ENCODE measurements at regions not wholly inside any gene's neighbourhood (a gene's known extent, or its start where the extent isn't known, plus 50 kb on each side); places are given as distances from the start of the nearest gene placed in this dataset.

DNA sequence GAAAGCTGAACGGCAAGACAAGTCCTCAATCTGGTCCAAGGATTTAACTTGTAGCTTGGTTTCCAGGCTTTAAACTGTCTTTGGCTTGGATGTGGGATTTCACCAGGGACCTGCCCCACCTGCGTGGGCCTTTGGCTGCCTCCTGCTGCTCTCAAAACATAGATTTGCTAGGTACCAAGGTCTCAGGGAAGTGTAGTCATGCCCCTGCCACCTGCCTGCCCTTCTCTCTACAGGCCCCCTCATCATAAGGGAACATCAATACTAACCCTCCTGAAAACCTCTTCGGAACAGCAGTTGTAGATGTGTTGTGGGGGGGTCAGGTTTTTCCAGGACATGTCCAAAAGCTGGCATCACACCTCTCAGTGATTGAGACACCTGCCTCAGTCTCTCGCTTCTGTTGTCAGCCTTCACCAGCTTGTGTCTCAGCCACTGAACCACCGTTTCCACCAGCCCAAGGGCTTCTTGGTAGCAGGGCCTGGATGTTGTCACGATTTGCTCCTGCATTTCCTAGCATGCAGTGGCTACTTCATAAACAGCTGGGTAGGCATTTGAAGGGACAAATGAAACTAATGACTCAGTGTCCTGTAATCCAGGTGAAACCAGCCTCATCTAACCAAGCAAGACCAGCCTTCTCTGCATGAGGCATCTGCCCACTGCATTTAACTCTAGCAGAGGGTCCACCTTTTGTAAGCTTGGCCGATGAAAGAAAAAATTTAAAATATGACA lies 141.6 kb upstream of the THBS2 start:
- no peak overlapping the region for H3K27ac ChIP-seq
- TF ChIP-seq ZFX (IDR thresholded peaks at IDR 0.05; ENCODE audit: borderline replicate concordance), result no peak
- TF ChIP-seq, protein P1, sequence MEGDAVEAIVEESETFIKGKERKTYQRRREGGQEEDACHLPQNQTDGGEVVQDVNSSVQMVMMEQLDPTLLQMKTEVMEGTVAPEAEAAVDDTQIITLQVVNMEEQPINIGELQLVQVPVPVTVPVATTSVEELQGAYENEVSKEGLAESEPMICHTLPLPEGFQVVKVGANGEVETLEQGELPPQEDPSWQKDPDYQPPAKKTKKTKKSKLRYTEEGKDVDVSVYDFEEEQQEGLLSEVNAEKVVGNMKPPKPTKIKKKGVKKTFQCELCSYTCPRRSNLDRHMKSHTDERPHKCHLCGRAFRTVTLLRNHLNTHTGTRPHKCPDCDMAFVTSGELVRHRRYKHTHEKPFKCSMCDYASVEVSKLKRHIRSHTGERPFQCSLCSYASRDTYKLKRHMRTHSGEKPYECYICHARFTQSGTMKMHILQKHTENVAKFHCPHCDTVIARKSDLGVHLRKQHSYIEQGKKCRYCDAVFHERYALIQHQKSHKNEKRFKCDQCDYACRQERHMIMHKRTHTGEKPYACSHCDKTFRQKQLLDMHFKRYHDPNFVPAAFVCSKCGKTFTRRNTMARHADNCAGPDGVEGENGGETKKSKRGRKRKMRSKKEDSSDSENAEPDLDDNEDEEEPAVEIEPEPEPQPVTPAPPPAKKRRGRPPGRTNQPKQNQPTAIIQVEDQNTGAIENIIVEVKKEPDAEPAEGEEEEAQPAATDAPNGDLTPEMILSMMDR (IDR thresholded peaks at IDR 0.05), result no peak

DNA sequence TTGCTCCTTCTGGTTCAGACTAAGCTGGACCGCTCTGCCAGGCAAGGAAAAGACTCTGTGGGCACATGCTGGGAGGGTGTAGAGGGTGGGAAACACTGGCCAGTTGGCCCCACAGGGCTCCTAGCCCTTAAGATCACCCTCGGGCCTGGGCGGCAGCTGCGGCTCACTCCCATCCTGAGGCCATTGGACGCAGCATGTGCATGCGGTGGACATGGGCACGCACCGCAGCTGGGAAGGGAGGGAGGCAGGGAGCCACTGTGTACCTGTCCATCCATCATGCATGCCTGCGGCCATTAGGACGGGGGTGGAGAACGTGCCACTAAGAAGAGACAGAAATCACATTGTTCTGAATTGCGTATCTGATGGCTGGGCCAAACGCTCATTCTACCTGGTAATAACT lies 140.1 kb upstream of the THBS2 start:
- no peak for TF ChIP-seq ZFX (IDR thresholded peaks at IDR 0.05; ENCODE audit: borderline replicate concordance)
- TF ChIP-seq, protein P1 (IDR thresholded peaks at IDR 0.05), result no peak

DNA sequence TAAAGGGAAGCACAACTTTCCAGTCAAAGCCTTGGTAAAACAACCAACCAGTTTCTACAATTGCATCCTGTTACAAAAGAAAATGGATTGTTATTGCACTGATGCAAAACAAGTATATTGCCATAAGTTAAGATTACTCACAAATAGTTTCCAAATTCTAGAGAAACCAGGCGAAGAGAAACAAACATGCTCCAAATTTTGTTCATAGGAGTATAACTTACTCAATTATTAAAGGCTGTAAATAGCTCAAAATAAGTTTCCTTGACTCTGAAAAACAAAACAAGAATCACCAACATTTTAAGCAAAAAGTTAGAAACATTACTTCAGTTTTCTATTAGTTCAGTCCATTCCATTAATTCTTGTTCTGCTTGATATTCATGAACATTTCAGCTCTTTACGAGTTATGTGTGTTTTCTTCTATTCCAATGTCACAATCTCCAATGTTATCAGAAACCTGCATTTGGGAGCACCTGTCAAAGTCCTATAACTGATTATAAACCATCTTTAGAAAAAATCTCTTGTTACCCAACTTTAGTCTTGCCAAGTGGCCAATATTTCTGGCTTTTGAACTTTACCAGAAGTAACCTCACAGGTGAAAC lies 137.9 kb upstream of the THBS2 start:
- H3K27ac ChIP-seq, result no peak overlapping the region
- TF ChIP-seq, protein P1 (IDR thresholded peaks at IDR 0.05), result no peak
- no peak for TF ChIP-seq ZFX (IDR thresholded peaks at IDR 0.05; ENCODE audit: borderline replicate concordance)

More for the DNA sequence above, 140.1 kb upstream of the THBS2 start:
- no peak overlapping the region for H3K27ac ChIP-seq

GRCh38 chr6:169388395-169389166 lies 134.9 kb upstream of the THBS2 start:
- H3K27ac ChIP-seq, result no peak overlapping the region
- TF ChIP-seq, protein P1 (IDR thresholded peaks at IDR 0.05), result no peak
- TF ChIP-seq ZFX (IDR thresholded peaks at IDR 0.05; ENCODE audit: borderline replicate concordance), result no peak

- no peak for TF ChIP-seq ZFX (IDR thresholded peaks at IDR 0.05; ENCODE audit: borderline replicate concordance)
- TF ChIP-seq, protein P1 (IDR thresholded peaks at IDR 0.05), result no peak
- no peak overlapping the region for H3K27ac ChIP-seq
Measured at GRCh38 chr6:169387809-169388383, 134.2 kb upstream of the THBS2 start.

DNA sequence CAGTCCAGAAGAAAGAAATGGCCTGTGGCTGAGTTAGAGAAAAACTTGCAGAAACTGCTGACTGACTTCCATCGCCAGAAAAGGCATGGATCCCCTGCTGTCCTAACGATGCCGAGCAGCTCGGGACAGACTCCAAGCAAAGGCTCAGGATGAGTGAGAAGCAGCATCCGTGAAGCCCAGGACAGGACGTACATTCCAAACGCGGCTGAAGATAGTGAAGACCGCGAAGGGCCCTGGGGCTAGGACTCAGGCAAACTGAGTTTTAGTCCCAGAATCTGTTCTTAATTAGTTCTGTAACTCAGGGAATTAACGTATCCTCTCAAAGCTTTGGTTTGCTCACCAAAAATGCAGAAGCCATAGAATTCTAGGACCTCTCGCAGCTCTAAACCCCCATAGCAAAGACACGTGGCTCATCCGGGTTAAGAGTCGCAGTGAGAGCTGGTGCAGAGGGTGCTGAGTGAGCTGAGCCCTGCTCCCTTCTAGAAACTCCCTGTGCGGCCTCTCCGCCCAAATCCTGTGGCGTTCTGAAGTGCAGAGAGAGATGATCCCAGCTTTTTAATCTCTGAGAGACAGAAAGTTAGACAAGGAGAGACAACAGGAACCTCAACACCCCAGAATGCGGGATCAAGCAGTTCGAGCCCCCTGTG lies 132.9 kb upstream of the THBS2 start:
- no peak overlapping the region for H3K27ac ChIP-seq
- no peak for TF ChIP-seq ZFX (IDR thresholded peaks at IDR 0.05; ENCODE audit: borderline replicate concordance)
- TF ChIP-seq, protein P1 (IDR thresholded peaks at IDR 0.05), result no peak

Data from 22Rv1 (cell line).